ENCODE measurements at regions not wholly inside any gene's neighbourhood (a gene's known extent, or its start where the extent isn't known, plus 50 kb on each side); places are given as distances from the start of the nearest gene placed in this dataset.

DNA sequence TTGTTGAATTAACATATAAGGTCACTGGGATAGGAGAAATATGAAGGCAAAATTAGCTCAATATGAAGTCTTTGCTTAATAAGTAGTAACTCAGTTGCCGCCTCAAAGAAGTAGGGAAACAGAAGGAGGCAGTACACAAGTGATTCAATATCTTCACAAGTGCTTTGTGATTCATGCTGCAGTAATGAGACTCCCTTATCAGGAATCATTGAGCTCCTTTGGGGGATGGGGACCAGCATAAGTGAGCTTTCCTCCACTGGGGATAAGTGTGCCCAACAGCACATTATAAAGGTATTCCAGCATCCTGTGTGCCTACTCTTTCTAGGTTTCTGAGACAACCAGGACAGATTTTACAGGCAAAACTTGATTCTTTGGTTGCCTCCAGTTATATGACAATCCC is 323.4 kb upstream of the UBE2E3 start (continued):
- no peak for TF ChIP-seq TAF1 (IDR thresholded peaks at IDR 0.05; ENCODE audit: low read depth)

DNA sequence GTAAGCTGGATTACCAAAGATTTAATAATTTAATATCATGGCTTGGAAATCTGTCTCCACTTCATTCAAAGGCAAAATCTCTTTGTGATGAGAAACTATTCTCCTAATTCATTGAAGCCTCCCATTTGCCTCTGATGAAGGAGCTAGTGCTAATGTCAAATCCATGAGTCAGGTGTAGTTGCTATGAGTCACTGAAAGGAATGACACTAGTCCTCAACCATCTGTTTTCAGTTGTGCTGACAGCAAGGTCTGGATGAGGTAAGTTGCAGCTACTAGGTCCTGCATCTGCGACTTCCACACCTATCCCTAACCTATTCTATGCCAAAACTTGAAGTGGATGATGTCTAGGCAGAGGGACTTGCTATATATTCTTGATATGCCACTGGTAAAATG is 324.0 kb upstream of the UBE2E3 start:
- no peaks in the 10 kb centered on the region for H3K27me3 ChIP-seq (ENCODE audit: insufficient read depth, low read depth, low read length)
- H3K4me2 ChIP-seq (ENCODE audit: low read length) = no peak overlapping the region
- H3K9me2 ChIP-seq (ENCODE audit: insufficient read depth, low read length) = no peaks in the 10 kb centered on the region
- no peaks in the 10 kb centered on the region for H3K9me3 ChIP-seq (ENCODE audit: low read length)
- no peaks in the 10 kb centered on the region for H3K79me2 ChIP-seq (replicated peaks; ENCODE audit: insufficient read depth, low read length)
- no peaks in the 10 kb centered on the region for H3K36me3 ChIP-seq (ENCODE audit: insufficient read depth, low read length)
- H3K9ac ChIP-seq (ENCODE audit: low read length) = no peak overlapping the region
- no peaks in the 10 kb centered on the region for H4K20me1 ChIP-seq (ENCODE audit: insufficient read depth)
- H3K4me3 ChIP-seq (ENCODE audit: low read length) = no peak overlapping the region
- TF ChIP-seq, protein P1, sequence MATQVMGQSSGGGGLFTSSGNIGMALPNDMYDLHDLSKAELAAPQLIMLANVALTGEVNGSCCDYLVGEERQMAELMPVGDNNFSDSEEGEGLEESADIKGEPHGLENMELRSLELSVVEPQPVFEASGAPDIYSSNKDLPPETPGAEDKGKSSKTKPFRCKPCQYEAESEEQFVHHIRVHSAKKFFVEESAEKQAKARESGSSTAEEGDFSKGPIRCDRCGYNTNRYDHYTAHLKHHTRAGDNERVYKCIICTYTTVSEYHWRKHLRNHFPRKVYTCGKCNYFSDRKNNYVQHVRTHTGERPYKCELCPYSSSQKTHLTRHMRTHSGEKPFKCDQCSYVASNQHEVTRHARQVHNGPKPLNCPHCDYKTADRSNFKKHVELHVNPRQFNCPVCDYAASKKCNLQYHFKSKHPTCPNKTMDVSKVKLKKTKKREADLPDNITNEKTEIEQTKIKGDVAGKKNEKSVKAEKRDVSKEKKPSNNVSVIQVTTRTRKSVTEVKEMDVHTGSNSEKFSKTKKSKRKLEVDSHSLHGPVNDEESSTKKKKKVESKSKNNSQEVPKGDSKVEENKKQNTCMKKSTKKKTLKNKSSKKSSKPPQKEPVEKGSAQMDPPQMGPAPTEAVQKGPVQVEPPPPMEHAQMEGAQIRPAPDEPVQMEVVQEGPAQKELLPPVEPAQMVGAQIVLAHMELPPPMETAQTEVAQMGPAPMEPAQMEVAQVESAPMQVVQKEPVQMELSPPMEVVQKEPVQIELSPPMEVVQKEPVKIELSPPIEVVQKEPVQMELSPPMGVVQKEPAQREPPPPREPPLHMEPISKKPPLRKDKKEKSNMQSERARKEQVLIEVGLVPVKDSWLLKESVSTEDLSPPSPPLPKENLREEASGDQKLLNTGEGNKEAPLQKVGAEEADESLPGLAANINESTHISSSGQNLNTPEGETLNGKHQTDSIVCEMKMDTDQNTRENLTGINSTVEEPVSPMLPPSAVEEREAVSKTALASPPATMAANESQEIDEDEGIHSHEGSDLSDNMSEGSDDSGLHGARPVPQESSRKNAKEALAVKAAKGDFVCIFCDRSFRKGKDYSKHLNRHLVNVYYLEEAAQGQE (IDR thresholded peaks at IDR 0.05; ENCODE audit: borderline replicate concordance) = no peak
- TF ChIP-seq TAF1 (IDR thresholded peaks at IDR 0.05; ENCODE audit: low read depth) (no peak), EZH2 (IDR thresholded peaks at IDR 0.05; ENCODE audit: borderline replicate concordance, insufficient read depth, low read length, poor library complexity, severe bottlenecking) (no peak), SMC3 (conservative IDR thresholded peaks at IDR 0.05; ENCODE audit: poor library complexity) (no peak), EP300 (conservative IDR thresholded peaks at IDR 0.05; ENCODE audit: poor library complexity, severe bottlenecking) (no peak), RAD21 (conservative IDR thresholded peaks at IDR 0.05) (no peak), POLR2AphosphoS5 (IDR thresholded peaks at IDR 0.05) (no peak), MXI1 (conservative IDR thresholded peaks at IDR 0.05; ENCODE audit: poor library complexity, severe bottlenecking) (no peak)
- TF ChIP-seq, protein P2, sequence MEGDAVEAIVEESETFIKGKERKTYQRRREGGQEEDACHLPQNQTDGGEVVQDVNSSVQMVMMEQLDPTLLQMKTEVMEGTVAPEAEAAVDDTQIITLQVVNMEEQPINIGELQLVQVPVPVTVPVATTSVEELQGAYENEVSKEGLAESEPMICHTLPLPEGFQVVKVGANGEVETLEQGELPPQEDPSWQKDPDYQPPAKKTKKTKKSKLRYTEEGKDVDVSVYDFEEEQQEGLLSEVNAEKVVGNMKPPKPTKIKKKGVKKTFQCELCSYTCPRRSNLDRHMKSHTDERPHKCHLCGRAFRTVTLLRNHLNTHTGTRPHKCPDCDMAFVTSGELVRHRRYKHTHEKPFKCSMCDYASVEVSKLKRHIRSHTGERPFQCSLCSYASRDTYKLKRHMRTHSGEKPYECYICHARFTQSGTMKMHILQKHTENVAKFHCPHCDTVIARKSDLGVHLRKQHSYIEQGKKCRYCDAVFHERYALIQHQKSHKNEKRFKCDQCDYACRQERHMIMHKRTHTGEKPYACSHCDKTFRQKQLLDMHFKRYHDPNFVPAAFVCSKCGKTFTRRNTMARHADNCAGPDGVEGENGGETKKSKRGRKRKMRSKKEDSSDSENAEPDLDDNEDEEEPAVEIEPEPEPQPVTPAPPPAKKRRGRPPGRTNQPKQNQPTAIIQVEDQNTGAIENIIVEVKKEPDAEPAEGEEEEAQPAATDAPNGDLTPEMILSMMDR (IDR thresholded peaks at IDR 0.05; ENCODE audit: poor library complexity, severe bottlenecking) = no peak
- no peak overlapping the region for H2AFZ ChIP-seq (ENCODE audit: low read depth, low read length)
- H3K27ac ChIP-seq (ENCODE audit: low read length) = no peak overlapping the region
- H3F3A ChIP-seq (ENCODE audit: insufficient read depth, low read length, poor library complexity, severe bottlenecking) = no peaks in the 10 kb centered on the region

DNA sequence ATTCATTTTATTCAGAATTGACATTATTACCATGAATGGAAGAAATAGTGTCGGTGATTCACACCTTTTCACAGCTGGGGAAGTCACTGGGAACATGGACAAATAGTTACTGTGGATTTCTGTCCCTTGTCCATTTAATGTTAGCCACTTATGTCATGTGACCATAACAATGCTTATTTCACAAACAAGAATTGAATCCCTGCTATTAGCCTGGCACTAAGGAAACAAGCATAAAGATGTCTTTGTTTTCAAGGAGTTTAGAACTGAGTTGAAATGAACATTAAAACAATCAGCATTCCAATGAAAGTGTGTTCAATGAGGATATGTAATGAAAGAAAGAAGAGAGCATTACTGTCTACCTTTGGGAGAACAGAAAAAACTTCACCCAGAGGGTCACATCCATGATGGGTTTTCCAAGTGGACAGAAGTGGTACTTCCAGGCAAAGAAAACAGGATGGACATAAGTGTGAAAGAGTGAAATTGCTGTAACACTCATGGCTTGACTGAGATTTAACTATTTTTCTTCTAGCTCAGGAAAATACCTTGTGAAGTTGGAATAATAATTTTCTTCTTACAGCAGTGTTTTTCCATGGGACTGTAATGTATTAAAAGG is 324.5 kb upstream of the UBE2E3 start:
- H2AFZ ChIP-seq (ENCODE audit: low read depth, low read length) = no peak overlapping the region
- H3K79me2 ChIP-seq (replicated peaks; ENCODE audit: insufficient read depth, low read length) = no peaks in the 10 kb centered on the region
- no peak overlapping the region for H3K27ac ChIP-seq (ENCODE audit: low read length)
- H3K9me2 ChIP-seq (ENCODE audit: insufficient read depth, low read length) = no peaks in the 10 kb centered on the region
- H3K4me2 ChIP-seq (ENCODE audit: low read length) = no peak overlapping the region
- no peak overlapping the region for H3K9ac ChIP-seq (ENCODE audit: low read length)
- TF ChIP-seq POLR2AphosphoS5 (IDR thresholded peaks at IDR 0.05) = no peak
- TF ChIP-seq EP300 (conservative IDR thresholded peaks at IDR 0.05; ENCODE audit: poor library complexity, severe bottlenecking) = no peak
- TF ChIP-seq SMC3 (conservative IDR thresholded peaks at IDR 0.05; ENCODE audit: poor library complexity) = no peak
- TF ChIP-seq, protein P1 (IDR thresholded peaks at IDR 0.05; ENCODE audit: borderline replicate concordance) = no peak
- TF ChIP-seq, protein P2 (IDR thresholded peaks at IDR 0.05; ENCODE audit: poor library complexity, severe bottlenecking) = no peak
- no peak for TF ChIP-seq MXI1 (conservative IDR thresholded peaks at IDR 0.05; ENCODE audit: poor library complexity, severe bottlenecking)
- TF ChIP-seq RAD21 (conservative IDR thresholded peaks at IDR 0.05) = no peak
- TF ChIP-seq EZH2 (IDR thresholded peaks at IDR 0.05; ENCODE audit: borderline replicate concordance, insufficient read depth, low read length, poor library complexity, severe bottlenecking) = no peak
- no peak for TF ChIP-seq TAF1 (IDR thresholded peaks at IDR 0.05; ENCODE audit: low read depth)
- no peak overlapping the region for H3K4me3 ChIP-seq (ENCODE audit: low read length)
- no peaks in the 10 kb centered on the region for H3K27me3 ChIP-seq (ENCODE audit: insufficient read depth, low read depth, low read length)
- no peaks in the 10 kb centered on the region for H3F3A ChIP-seq (ENCODE audit: insufficient read depth, low read length, poor library complexity, severe bottlenecking)
- no peaks in the 10 kb centered on the region for H3K36me3 ChIP-seq (ENCODE audit: insufficient read depth, low read length)
- H4K20me1 ChIP-seq (ENCODE audit: insufficient read depth) = no peaks in the 10 kb centered on the region
- no peaks in the 10 kb centered on the region for H3K9me3 ChIP-seq (ENCODE audit: low read length)

Data from neural cell (in vitro differentiated cells).